GM03348 (cell line): ENCODE measurements at regions not wholly inside any gene's neighbourhood (a gene's known extent, or its start where the extent isn't known, plus 50 kb on each side); places are given as distances from the start of the nearest gene placed in this dataset.
A peak's percentile ranks its signal among the peaks of the same experiment; 100 is the strongest.

Experiments
- DNase-seq: peaks from one replicate; pipeline ENCODE4 v3.0.0; 2012; ENCODE audit warnings: low spot score

DNA sequence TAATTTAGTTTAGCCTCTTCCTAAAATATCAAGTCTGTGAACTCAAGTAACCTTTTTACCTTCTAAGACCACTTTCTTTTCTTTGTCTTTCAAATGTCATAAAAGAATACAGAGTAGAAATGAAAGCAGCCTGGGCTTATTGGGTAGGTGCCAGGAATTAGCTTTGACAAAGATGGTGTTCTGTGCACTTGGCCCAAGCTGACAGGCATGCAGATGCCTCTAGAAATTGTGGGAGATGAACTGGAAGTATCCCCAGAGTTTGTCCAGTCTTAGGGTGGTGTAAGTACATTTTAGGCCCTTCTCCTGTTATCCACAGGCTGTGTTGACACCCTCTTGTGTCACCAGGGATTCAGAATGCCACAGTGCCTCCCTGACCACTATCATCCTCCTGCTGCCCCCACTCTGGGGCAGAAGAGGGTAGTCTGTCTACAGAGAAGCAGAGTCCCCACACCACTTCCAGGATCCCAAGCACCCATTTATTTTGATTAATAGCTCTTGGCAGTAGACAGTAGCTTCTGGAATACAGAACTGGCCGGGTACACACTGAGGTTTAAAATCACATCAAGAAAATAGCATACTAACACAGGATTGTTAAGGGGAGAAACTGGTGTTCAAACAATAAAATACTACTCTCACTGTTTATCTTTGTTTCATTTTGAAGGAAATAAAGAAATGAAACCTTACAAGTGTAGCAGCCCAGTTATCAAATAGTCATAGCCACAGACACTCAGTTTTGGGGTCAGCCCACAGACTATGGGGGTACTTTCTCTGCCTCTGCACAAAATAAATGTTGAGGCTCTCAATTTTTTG, 343.2 kb downstream of the KCNRG start:
- peak; percentile 4 for DNase-seq

DNA sequence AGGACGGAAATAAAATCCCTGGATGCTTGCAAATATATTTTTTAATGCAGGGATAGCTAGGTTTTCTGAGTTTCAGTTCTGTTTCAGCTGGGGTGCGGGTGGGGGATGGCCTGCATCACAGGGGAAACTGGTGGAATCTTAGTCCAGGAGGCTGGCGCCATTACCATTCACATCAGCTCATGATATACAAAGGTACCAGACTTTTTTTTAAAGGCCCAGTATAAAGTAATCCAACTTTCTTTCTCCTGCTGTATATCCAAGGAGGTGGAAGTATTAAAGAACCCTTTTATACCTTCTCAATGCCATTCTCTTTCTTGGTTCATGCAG, 343.8 kb downstream of the KCNRG start:
- no peak for DNase-seq

- DNase-seq = no peak
These were observed 344.5 kb downstream of the KCNRG start for GRCh38 chr13:50359779-50360178.

DNA sequence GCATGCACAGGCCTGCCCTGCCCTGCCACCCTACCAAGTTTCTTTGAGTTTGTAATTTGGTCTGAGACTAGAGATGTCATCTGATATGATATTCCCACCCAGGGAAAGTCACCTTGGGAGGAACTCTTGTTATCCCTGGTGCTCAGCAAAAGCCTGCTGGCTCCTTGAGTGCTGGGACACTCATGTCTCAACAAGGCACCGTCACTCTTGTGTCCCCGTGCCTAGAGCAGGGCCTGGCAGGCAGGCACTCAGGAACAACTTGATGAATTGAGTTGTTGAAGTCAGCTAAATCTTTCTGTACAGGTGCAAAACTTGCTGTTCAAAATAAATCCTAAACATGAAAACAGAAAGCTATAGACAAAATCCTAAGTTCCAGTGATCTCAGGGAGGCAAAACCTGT, 345.4 kb downstream of the KCNRG start:
- DNase-seq = no peak

DNA sequence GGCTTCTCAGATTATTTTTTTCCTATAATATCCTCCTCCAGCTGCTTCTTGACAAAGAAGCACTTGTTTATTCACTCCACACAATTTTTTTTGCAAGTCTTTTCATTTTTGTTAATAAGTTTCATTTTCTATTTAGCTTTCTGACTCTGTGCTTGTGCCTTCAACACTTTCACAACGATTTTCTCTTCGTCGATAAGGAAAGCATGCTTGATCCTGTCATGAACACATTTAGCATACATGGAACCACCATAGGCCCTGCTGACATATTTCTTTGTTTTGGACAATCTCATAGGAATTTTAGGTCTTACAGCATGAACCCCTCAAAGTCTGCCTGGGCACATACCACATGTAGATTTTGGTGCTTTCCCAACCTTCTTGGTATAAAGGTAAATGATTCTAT, 346.0 kb downstream of the KCNRG start:
- DNase-seq = no peak

DNA sequence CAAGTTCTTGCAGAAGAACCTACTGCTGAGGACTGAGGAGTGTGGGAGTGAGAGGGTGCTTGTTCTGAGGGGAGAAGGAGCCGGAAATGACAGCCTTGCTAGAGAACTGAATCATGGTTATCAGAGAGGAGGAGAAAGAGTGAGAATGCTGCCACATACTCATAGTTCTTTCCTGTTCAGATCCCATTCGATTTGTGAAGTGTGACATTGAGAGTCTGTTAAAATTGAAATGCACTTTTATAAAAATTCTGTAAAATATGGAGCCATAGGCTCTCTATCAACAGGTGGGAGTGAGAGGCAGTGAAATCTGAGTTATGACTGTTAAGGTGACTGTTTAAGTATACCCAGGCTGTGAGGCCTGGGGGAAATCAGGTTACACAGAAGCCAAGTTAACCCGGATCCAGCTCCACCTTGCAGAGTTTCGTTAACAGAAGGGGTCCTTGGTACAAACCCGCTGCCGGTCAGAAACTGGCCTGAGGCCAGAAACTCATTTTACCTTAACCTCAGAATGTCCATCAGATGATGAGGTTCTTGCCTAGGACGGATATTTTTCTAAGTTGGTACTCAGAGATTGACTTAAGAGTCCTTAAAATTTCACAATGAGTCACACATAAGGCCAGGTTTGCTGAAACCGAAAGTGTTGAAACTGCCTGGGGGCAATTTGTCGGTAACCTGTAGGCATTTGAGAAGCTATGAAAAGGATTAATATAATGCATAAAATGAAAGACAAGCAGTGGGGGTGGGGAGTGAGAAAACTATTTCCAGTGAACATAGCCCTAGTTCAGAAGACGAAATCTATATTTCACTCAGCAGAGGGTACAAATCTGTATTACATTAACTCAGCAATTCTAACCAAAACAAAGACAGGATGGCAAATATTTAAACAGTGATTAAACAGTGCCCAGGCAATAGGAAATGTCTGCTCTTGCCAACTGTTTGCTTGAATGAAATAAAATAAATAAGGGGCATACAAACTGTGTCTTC, 350.5 kb downstream of the KCNRG start:
- DNase-seq = no peak

DNA sequence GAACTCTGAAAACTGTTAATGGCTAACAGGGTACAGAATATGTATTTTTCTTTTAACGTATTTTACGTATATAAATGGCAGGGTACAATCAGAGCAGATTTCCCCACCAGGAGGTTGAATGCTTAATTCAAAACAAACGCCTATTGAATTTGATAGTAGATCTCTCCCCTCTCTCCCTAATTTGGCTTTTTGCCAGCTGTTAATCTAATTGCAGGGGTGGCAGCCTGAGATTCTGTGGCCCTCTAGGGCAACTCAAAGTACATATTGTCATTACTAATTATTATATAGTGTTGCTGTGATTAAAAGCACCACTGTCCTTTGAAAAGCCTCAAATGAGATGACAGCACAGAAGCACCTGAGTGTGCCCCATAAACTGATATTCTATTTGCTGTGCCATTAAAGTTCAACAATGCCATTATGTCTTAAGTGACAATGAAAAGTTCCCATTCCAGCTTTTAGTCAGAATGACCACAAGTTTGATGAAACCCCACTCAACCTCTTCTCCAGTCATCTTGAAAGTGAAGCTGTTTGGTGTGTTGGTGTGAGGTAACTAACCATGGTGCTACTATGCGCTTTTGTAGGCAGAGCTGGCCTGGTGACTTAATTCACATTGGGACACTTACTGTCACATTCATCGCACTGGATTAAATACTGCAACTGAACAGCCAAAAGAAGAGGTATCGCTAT, 351.4 kb downstream of the KCNRG start:
- no peak for DNase-seq

DNA sequence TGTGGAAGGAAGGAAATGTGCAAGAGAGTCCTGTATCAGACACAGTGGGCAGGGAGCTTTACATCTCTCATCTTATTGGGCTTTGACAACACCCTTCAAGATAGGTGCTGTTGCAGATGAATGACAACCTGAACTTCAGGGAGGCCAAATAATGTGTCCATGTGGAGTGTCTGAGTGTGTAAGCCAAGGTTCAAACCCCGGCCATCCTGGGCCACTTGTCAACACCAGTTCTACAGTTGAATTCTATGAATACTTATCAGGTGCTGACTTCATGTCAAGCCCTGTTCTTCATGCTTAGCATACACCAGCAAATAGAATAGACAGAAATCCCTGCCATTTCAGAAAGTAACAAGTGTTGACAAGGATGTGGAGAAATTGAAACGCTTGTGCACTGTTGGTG, 354.4 kb downstream of the KCNRG start:
- no peak for DNase-seq

- DNase-seq = no peak
These were observed 355.2 kb downstream of the KCNRG start for GRCh38 chr13:50370303-50370950.

DNA sequence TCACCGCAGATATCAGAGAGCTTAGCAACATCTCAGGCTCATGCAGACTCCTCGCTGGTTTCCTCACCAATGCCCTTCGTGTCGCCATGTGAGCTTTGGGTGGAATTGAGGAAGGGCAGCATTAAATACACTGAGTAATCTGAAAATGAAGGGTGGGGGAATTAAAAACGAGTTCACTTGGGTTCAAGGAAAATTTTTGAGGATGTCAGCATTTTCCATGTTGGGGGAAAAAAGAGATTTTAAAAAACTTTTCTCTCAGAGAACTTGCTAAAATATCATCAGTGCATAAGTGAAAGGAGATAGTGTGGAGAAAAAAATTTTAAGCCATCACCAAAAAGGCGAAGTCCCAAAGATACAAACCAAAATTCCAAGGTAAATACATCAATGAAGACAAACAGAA, 359.3 kb downstream of the KCNRG start:
- DNase-seq = no peak

- peak; percentile 64 for DNase-seq
These were observed 360.5 kb downstream of the KCNRG start for GRCh38 chr13:50375792-50376191.

DNA sequence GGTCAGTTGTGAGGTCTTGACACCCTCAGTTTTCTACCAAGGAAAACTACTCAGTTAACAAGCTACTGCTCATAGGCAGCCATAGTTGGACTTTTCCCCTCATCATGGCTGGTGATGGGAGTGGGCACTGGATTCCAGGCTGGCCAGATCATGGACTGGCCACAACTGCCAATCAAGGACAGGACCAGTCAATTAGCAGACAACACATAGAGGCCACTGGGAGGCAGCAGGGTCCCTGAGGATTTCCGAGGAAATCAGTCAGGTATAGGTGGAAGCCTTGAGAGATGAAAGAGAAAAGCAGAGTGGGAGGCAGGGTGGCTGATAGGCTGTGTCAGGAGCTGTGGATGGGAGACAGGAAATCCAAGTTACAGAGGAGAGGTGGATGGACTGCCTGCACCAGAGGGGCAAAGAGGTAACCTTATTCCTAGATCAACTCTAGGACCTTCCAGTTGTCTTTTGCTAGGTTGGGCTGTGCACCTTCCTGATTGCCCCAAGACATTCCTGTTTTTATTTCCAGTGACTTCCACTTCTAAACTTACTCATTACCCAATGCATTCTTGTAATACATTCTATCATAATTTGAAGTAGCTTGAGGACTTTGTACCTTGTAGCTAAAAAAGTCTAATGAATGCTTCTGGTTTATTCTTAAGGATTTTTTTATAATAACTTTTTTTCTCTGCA, 361.8 kb downstream of the KCNRG start:
- DNase-seq = no peak

DNA sequence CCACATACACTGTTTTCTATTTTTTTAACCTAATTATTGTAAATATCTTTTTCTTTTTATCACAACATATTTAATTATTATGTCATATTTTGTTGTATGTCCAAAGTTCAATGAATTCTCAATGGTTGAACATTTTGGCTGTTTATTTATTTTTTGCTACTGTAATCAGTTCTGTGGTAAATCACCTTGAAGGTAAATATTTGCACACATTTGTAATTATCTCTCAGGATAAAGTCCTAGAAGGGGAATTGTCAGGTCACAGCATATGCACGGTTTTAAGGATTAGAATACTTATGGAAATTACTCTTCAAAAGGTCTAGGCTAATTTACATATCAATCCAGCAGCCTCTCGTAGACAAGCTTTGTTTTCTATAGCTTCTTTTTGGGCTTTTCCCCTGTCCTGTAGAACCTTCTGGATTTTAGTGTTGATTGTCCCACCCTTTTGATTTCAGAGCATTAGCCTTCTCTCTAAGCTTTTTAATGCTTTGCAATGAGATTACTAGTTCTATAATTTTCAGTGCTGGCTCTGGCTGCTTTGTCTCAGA, 362.6 kb downstream of the KCNRG start:
- no peak for DNase-seq

DNA sequence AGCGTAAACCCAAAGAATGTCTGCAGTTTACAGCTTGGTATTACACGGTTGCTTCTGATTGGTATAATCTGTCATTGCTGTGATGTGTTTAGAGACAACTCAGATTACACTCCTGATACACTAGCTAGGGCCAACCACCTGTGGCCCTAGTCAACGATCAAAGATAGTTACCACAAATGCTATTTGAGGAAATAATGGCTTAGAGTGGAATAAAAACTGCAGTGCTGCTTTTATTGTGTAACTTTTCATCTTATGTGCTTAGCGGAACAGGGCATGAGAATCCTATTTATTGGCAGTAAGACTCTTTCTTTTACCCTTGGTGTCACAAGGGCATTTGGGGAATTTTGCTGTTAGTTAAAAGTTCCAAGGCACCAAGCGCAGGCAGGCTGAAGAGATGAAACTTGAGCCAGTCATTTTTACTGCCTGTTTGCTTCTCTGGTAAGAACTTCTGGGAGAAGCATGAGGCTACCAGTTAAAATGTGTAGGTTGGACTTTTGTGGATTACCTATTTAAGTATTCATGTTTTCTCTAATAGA, 363.3 kb downstream of the KCNRG start:
- DNase-seq = no peak

- no peak for DNase-seq
These were observed 364.3 kb downstream of the KCNRG start for GRCh38 chr13:50379584-50379983.

DNA sequence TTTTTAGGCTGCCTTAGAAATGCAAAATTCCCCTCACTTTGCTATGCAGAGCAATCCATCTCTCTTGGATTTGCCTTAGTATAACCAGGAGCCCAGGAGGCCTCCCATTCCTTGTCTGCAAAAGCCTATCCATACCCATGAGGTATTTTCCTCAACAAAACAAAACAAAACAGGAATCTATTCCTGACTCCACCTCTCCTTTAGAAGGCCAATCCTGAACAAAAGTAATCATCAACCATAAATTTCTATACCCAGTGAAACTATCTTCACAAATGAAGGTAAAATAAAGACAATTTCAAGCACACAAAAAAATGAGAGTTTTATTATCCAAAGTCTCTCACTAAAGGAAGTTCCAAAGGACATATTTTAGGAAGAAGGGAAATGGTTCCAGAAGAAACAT, 365.7 kb downstream of the KCNRG start:
- DNase-seq = no peak

GRCh38 chr13:50382511-50382910, 367.3 kb downstream of the KCNRG start:
- DNase-seq = no peak

DNA sequence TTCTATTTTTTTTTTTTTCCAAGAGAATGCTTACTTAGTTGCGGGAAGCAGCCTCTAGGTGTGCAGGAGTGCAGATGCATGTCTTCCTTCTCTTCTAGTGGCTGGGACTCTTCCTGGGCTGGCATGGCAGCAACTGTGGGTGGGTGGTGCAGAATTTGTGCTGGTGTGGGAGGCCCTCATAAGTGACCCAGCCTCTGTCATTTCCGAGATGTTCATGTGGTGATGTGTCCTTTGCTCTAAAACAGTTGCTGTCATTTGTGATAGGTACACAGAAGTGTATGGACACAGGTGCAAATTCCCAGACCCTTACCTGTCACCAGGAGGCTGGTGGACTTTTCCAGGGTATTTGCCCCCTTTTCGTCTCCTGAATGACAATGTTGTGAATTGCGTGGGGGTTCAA, 367.7 kb downstream of the KCNRG start:
- no peak for DNase-seq

GRCh38 chr13:50384724-50385123, 369.5 kb downstream of the KCNRG start:
- no peak for DNase-seq

DNA sequence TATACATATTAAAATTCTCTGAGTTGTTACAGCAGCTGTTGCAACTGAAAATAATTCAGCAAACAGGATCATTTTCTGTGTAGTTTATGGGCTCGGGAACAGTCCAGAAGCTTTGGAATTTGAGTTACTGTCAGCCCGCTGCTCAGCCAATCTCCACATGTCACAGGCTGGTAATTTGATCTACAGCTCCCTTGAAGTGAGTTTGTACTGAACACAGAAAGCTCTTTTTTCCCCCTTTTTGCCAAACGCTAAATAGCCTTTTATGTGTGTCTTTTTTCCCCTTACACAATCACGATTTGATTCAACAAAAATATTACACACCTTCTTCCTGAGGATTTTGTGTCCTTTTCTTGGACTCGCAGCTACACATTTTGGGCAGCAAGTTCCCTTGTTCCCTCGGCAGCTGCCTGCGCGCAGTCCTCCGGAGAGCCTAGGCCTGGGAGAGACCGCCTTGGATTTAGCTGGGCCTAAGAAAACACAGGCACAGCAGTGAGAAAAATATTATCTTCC, 371.4 kb downstream of the KCNRG start:
- DNase-seq = peak; percentile 65
